ENCODE measurements at regions not wholly inside any gene's neighbourhood (a gene's known extent, or its start where the extent isn't known, plus 50 kb on each side); places are given as distances from the start of the nearest gene placed in this dataset.

GRCh38 chr6:158916617-158917016, 83.4 kb downstream of the RSPH3 start:
- no peak for TF ChIP-seq CTCF (IDR thresholded peaks at IDR 0.05 in 4 of 5, conservative IDR thresholded peaks at IDR 0.05 in 1 of 5)
- TF ChIP-seq POLR2A (IDR thresholded peaks at IDR 0.05): no peak

Measured in gastrocnemius medialis (tissue), 4 donors.